Adrenal gland (tissue), 9 donors: ENCODE measurements at regions not wholly inside any gene's neighbourhood (a gene's known extent, or its start where the extent isn't known, plus 50 kb on each side); places are given as distances from the start of the nearest gene placed in this dataset.

Source experiments
- DNase-seq, 7 donors: peaks; one replicate each; pipeline ENCODE4 v3.0.0-alpha.2; 2019 to 2020
- H3K27ac ChIP-seq, 5 donors: fragments of 200-600 bp; sonication (generic) in 4 of 5; 1 replicate in 3 of 5; 2 replicates in 2 of 5; pipeline versions ENCODE4 v1.5.1 to v1.8.0; 2016 to 2020; ENCODE audit warnings: mild to moderate bottlenecking in 1 of 5
- H3K27me3 ChIP-seq: fragments of 200-600 bp; 2 replicates; pipeline ENCODE4 v1.8.0; 2021
- H3K36me3 ChIP-seq, 2 donors: fragments of 200-600 bp; replicated peaks in 1 of 2; 1 replicate in 1 of 2; 2 replicates in 1 of 2; pipeline versions ENCODE4 v1.5.1 to v1.8.0; 2018 to 2022
- H3K4me1 ChIP-seq, 2 donors: fragments of 200-600 bp; replicated peaks in 1 of 2; 1 replicate in 1 of 2; 2 replicates in 1 of 2; pipeline versions ENCODE4 v1.5.1 to v1.8.0; 2018 to 2021
- H3K4me3 ChIP-seq, 4 donors: fragments of 200-600 bp; sonication (generic) in 3 of 4; one replicate each; pipeline ENCODE4 v1.5.1; 2016 to 2018
- H3K9me3 ChIP-seq, 3 donors: fragments of 200-600 bp; sonication (generic) in 1 of 3; replicated peaks in 1 of 3; 1 replicate in 2 of 3; 2 replicates in 1 of 3; pipeline versions ENCODE4 v1.5.1 to v1.8.0; 2016 to 2021
- CTCF ChIP-seq, 6 experiments: fragments of 450-650 bp in 4 of 6; fragments of 200-600 bp in 2 of 6; sonication (generic) in 1 of 6; IDR thresholded peaks; 1 replicate in 5 of 6; 2 replicates in 1 of 6; pipeline versions ENCODE4 v1.5.1 to v1.8.0; 2016 to 2021; ENCODE audit warnings: antibody characterized with exemption in 6 of 6, mild to moderate bottlenecking in 2 of 6, moderate library complexity in 1 of 6
- POLR2A ChIP-seq, 2 donors: fragments of 450-650 bp; IDR thresholded peaks; one replicate each; pipeline ENCODE4 v1.6.1; 2017; ENCODE audit warnings: antibody characterized with exemption in 2 of 2, mild to moderate bottlenecking in 2 of 2, moderate library complexity in 1 of 2
- WGBS, 4 donors: extraction: QIAGEN DNeasy Blood & Tissue Kit in 2 of 4; methylation state at CpG; one replicate each; pipeline versions ENCODE4 v1.1.5 to v1.1.7; 2013 to 2017; 5-methylcytosine and 5-hydroxymethylcytosine counted together
- intact Hi-C, 2 donors: fragments of 100-400 bp; cut with DNase I; formaldehyde crosslinking; loops; one replicate each; pipeline versions ENCODE4 v1.14.1 to v1.15.0; 2022 to 2023
- donor health status: healthy with polysubstance abuse.
- donor health status: Bipolar disorder and iron deficiency.
- donor health status: DM: yes; HTN: yes; CAD: no.
- donor health status: DM: no; HTN: no; CAD: no.
- donor health status: DM: no; HTN: no; CAD: no.

DNA sequence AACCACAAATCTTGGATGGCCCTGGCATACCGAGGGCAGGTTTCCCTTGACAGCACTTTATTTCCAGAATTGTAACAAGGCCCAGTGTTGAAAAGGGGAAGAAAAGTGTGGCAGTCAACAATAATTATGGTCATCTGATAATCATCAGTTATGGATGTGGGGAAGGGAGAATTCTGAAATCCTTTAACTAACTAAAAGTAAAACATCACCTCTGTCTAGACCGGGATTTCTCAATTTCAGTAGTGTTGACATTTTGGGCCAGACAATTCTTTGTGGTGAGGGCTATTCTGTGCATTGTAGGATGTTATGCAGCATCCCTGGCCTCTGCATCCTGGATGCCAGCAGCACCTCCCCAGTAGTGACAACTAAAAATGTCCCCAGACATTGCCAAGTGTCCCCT is 140.4 kb downstream of the PSAT1 start:
- intact Hi-C loops, result no loop called here
- Histone ChIP-seq H3K9me3 (no peaks in the 10 kb centered on the region), H3K27ac (no peak overlapping the region), H3K4me3 (no peak overlapping the region), H3K4me1 (peaks cover 0 to 9% of the 10 kb centered on the region in 2 donors), H3K36me3 (no peaks in the 10 kb centered on the region), H3K27me3 (no peaks in the 10 kb centered on the region)
- TF ChIP-seq CTCF (IDR thresholded peaks at IDR 0.05) (no peak), POLR2A (IDR thresholded peaks at IDR 0.05) (no peak)
- DNase-seq, result no peak
- 59 to 72% (median 69%) methylated on average over 2 of the region's 2 CpGs for WGBS, 4 donors

- TF ChIP-seq CTCF (IDR thresholded peaks at IDR 0.05) (no peak), POLR2A (IDR thresholded peaks at IDR 0.05) (no peak)
- Histone ChIP-seq H3K9me3 (no peaks in the 10 kb centered on the region), H3K27ac (no peak overlapping the region), H3K4me3 (no peak overlapping the region), H3K27me3 (no peaks in the 10 kb centered on the region), H3K4me1 (peaks cover 0 to 9% of the 10 kb centered on the region in 2 donors), H3K36me3 (no peaks in the 10 kb centered on the region)
- WGBS, 4 donors, result 89 to 91% (median 90%) methylated on average over 7 of the region's 7 CpGs
- intact Hi-C loops, result no loop called here
- DNase-seq, result no peak
Measured at GRCh38 chr9:78437806-78438205, 140.9 kb downstream of the PSAT1 start.

GRCh38 chr9:78438211-78438610 is 141.3 kb downstream of the PSAT1 start:
- no peaks in the 10 kb centered on the region for H3K36me3 ChIP-seq
- no peaks in the 10 kb centered on the region for H3K9me3 ChIP-seq
- intact Hi-C loops, result no loop called here
- peaks cover 0 to 9% of the 10 kb centered on the region in 2 donors for H3K4me1 ChIP-seq
- H3K27ac ChIP-seq, result no peak overlapping the region
- no peaks in the 10 kb centered on the region for H3K27me3 ChIP-seq
- whole genome bisulfite sequencing, 4 donors, result 47 to 67% (median 59%) methylated on average over 6 of the region's 6 CpGs
- no peak for DNase-seq
- no peak for TF ChIP-seq CTCF (IDR thresholded peaks at IDR 0.05)
- TF ChIP-seq POLR2A (IDR thresholded peaks at IDR 0.05), result no peak
- H3K4me3 ChIP-seq, result no peak overlapping the region

DNA sequence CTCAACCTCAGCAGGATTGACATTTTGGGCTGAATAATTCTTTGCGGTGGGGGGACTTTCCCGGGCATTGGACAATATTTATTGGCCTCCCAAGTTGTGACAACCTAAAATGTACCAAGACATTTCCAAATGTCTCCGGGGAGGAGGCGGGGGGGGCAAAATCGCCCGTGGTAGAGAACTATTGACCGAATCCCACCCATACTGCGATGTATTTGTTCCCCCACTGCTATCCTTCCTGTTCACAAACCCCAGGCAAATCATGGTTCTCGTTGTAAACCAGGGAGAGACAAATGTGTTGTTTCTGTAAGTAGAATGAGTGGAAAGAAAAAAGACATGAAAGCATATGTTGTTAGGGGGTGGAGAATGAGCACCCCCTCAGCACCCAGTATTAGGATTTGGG is 141.9 kb downstream of the PSAT1 start:
- no peak for TF ChIP-seq CTCF (IDR thresholded peaks at IDR 0.05)
- TF ChIP-seq POLR2A (IDR thresholded peaks at IDR 0.05), result no peak
- H3K4me3 ChIP-seq, result no peak overlapping the region
- no peaks in the 10 kb centered on the region for H3K9me3 ChIP-seq
- H3K27me3 ChIP-seq, result no peaks in the 10 kb centered on the region
- H3K36me3 ChIP-seq, result no peaks in the 10 kb centered on the region
- no peak overlapping the region for H3K27ac ChIP-seq
- H3K4me1 ChIP-seq, result peaks cover 0 to 9% of the 10 kb centered on the region in 2 donors
- 36 to 39% (median 38%) methylated on average over 9 of the region's 9 CpGs for WGBS, 4 donors
- intact Hi-C loops, result no loop called here
- DNase-seq, result no peak
